Peyer's patch (tissue), 4 donors: ENCODE measurements at regions not wholly inside any gene's neighbourhood (a gene's known extent, or its start where the extent isn't known, plus 50 kb on each side); places are given as distances from the start of the nearest gene placed in this dataset.

Experiments used
- POLR2A ChIP-seq, 2 donors: fragments of 450-650 bp; IDR thresholded peaks; one replicate each; pipeline ENCODE4 v1.5.1; 2017; ENCODE audit warnings: antibody characterized with exemption in 2 of 2, mild to moderate bottlenecking in 2 of 2, moderate library complexity in 2 of 2
- TF ChIP-seq, protein P1 (sequence below), 6 experiments: fragments of 450-650 bp in 4 of 6; fragments of 200-600 bp in 2 of 6; sonication (generic) in 1 of 6; IDR thresholded peaks; one replicate each; pipeline ENCODE4 v1.5.1; 2017 to 2019; ENCODE audit warnings: antibody characterized with exemption in 6 of 6, mild to moderate bottlenecking in 3 of 6, moderate library complexity in 1 of 6

DNA sequence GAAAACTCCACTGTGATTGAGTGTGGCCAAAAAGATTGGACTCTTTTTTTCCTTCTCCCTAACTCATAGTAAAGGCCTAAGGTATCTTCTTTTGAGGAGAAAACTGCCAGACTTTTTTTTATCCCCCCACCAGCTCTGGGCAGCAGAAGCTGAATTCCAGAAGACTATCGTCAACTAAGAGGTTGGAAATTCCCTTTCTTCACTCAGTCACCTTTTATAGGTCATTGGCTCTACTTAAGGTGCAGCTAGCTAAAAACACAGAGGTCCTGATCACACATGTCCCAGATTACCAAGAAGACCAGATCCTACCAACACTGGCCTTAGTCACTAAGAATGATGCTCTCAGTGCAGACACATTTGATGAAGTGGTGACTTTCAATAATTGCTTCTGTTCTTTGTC is 1441.2 kb downstream of the PLA2G4A start:
- no peak for TF ChIP-seq POLR2A (IDR thresholded peaks at IDR 0.05)
- TF ChIP-seq, protein P1, sequence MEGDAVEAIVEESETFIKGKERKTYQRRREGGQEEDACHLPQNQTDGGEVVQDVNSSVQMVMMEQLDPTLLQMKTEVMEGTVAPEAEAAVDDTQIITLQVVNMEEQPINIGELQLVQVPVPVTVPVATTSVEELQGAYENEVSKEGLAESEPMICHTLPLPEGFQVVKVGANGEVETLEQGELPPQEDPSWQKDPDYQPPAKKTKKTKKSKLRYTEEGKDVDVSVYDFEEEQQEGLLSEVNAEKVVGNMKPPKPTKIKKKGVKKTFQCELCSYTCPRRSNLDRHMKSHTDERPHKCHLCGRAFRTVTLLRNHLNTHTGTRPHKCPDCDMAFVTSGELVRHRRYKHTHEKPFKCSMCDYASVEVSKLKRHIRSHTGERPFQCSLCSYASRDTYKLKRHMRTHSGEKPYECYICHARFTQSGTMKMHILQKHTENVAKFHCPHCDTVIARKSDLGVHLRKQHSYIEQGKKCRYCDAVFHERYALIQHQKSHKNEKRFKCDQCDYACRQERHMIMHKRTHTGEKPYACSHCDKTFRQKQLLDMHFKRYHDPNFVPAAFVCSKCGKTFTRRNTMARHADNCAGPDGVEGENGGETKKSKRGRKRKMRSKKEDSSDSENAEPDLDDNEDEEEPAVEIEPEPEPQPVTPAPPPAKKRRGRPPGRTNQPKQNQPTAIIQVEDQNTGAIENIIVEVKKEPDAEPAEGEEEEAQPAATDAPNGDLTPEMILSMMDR (IDR thresholded peaks at IDR 0.05) = no peak
